ENCODE measurements at regions not wholly inside any gene's neighbourhood (a gene's known extent, or its start where the extent isn't known, plus 50 kb on each side); places are given as distances from the start of the nearest gene placed in this dataset.

DNA sequence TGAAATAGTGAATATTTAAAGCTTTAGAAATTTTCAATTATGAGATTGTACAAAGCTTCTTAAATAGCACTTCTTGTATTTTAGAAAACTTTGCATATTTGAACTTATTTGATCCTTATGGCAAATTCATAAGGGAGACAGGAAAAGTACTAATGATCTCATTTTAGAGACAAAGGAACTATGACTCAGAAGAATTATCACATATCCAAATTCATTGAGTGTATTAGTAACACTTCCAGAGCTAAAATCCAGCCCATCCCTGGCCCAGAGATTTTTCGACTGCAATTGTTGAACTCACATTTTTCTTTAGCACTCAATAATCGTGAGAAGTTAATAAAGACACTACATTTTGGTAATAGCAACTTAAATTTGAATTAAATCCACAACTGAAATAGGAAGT is 704.3 kb downstream of the EPM2A start:
- TF ChIP-seq, protein P1, sequence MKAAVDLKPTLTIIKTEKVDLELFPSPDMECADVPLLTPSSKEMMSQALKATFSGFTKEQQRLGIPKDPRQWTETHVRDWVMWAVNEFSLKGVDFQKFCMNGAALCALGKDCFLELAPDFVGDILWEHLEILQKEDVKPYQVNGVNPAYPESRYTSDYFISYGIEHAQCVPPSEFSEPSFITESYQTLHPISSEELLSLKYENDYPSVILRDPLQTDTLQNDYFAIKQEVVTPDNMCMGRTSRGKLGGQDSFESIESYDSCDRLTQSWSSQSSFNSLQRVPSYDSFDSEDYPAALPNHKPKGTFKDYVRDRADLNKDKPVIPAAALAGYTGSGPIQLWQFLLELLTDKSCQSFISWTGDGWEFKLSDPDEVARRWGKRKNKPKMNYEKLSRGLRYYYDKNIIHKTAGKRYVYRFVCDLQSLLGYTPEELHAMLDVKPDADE (IDR thresholded peaks at IDR 0.05): no peak
- TF ChIP-seq, protein P2, sequence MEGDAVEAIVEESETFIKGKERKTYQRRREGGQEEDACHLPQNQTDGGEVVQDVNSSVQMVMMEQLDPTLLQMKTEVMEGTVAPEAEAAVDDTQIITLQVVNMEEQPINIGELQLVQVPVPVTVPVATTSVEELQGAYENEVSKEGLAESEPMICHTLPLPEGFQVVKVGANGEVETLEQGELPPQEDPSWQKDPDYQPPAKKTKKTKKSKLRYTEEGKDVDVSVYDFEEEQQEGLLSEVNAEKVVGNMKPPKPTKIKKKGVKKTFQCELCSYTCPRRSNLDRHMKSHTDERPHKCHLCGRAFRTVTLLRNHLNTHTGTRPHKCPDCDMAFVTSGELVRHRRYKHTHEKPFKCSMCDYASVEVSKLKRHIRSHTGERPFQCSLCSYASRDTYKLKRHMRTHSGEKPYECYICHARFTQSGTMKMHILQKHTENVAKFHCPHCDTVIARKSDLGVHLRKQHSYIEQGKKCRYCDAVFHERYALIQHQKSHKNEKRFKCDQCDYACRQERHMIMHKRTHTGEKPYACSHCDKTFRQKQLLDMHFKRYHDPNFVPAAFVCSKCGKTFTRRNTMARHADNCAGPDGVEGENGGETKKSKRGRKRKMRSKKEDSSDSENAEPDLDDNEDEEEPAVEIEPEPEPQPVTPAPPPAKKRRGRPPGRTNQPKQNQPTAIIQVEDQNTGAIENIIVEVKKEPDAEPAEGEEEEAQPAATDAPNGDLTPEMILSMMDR (conservative IDR thresholded peaks at IDR 0.05; ENCODE audit: low read depth in 2 of 2): no peak
- TF ChIP-seq POLR2AphosphoS5 (IDR thresholded peaks at IDR 0.05; ENCODE audit: low read depth) (no peak), EZH2phosphoT487 (IDR thresholded peaks at IDR 0.05; ENCODE audit: unreplicated experiment) (no peak), EZH2 (IDR thresholded peaks at IDR 0.05; ENCODE audit: low read depth, unreplicated experiment) (no peak)
- TF ChIP-seq, protein P3, sequence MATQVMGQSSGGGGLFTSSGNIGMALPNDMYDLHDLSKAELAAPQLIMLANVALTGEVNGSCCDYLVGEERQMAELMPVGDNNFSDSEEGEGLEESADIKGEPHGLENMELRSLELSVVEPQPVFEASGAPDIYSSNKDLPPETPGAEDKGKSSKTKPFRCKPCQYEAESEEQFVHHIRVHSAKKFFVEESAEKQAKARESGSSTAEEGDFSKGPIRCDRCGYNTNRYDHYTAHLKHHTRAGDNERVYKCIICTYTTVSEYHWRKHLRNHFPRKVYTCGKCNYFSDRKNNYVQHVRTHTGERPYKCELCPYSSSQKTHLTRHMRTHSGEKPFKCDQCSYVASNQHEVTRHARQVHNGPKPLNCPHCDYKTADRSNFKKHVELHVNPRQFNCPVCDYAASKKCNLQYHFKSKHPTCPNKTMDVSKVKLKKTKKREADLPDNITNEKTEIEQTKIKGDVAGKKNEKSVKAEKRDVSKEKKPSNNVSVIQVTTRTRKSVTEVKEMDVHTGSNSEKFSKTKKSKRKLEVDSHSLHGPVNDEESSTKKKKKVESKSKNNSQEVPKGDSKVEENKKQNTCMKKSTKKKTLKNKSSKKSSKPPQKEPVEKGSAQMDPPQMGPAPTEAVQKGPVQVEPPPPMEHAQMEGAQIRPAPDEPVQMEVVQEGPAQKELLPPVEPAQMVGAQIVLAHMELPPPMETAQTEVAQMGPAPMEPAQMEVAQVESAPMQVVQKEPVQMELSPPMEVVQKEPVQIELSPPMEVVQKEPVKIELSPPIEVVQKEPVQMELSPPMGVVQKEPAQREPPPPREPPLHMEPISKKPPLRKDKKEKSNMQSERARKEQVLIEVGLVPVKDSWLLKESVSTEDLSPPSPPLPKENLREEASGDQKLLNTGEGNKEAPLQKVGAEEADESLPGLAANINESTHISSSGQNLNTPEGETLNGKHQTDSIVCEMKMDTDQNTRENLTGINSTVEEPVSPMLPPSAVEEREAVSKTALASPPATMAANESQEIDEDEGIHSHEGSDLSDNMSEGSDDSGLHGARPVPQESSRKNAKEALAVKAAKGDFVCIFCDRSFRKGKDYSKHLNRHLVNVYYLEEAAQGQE (IDR thresholded peaks at IDR 0.05; ENCODE audit: unreplicated experiment): no peak

All from GM23338 (cell line).